ENCODE measurements at regions not wholly inside any gene's neighbourhood (a gene's known extent, or its start where the extent isn't known, plus 50 kb on each side); places are given as distances from the start of the nearest gene placed in this dataset.
"Not testable (repeated sequence)": the region's sequence is repeated elsewhere in the genome, so short reads cannot be mapped to it uniquely, and the experiment has no call there.

- TF ChIP-seq REST (IDR thresholded peaks at IDR 0.05); RAD21 (IDR thresholded peaks at IDR 0.05); FOXA1 (IDR thresholded peaks at IDR 0.05); SP1 (IDR thresholded peaks at IDR 0.05); GABPA (IDR thresholded peaks at IDR 0.05 in 1 of 2, conservative IDR thresholded peaks at IDR 0.05 in 1 of 2); ATF3 (IDR thresholded peaks at IDR 0.05); MAX (IDR thresholded peaks at IDR 0.05): not testable (repeated sequence)
- TF ChIP-seq CTCF (IDR thresholded peaks at IDR 0.05; ENCODE audit: low read depth, low read length, missing input control): peak; percentile 7
Observed at GRCh38 chr14:106001277-106001676, 474.9 kb downstream of the TMEM121 start.
